ENCODE measurements at regions not wholly inside any gene's neighbourhood (a gene's known extent, or its start where the extent isn't known, plus 50 kb on each side); places are given as distances from the start of the nearest gene placed in this dataset.

- no peak for DNase-seq
These were observed 382.7 kb downstream of the SFMBT2 start for GRCh38 chr10:7027913-7028808.

- no peak for DNase-seq
These were observed 383.5 kb downstream of the SFMBT2 start for GRCh38 chr10:7027237-7027912.

- DNase-seq: no peak
These were observed 384.0 kb downstream of the SFMBT2 start for GRCh38 chr10:7026818-7027217.

GRCh38 chr10:7025296-7025695, 385.5 kb downstream of the SFMBT2 start:
- DNase-seq: no peak

GRCh38 chr10:7015457-7015856, 395.4 kb downstream of the SFMBT2 start:
- DNase-seq: no peak

GRCh38 chr10:7014721-7015120, 396.1 kb downstream of the SFMBT2 start:
- DNase-seq: no peak

- no peak for DNase-seq
These were observed 398.8 kb downstream of the SFMBT2 start for GRCh38 chr10:7011994-7012393.

- no peak for DNase-seq
These were observed 402.2 kb downstream of the SFMBT2 start for GRCh38 chr10:7008645-7009044.

- DNase-seq: no peak
These were observed 403.1 kb downstream of the SFMBT2 start for GRCh38 chr10:7007600-7008190.

- DNase-seq: no peak
These were observed 404.3 kb downstream of the SFMBT2 start for GRCh38 chr10:7006566-7006965.

GRCh38 chr10:7003831-7004395, 406.9 kb downstream of the SFMBT2 start:
- DNase-seq: no peak

GRCh38 chr10:7000061-7000460, 410.8 kb downstream of the SFMBT2 start:
- DNase-seq: no peak

- no peak for DNase-seq
These were observed 411.5 kb downstream of the SFMBT2 start for GRCh38 chr10:6999232-6999925.

- no peak for DNase-seq
These were observed 413.3 kb downstream of the SFMBT2 start for GRCh38 chr10:6997509-6997908.

- no peak for DNase-seq
These were observed 414.4 kb downstream of the SFMBT2 start for GRCh38 chr10:6996431-6996830.

- no peak for DNase-seq
These were observed 415.0 kb downstream of the SFMBT2 start for GRCh38 chr10:6995831-6996230.

GRCh38 chr10:6995341-6995740, 415.3 kb upstream of the PRKCQ start:
- DNase-seq: no peak

GRCh38 chr10:6990891-6991290, 410.8 kb upstream of the PRKCQ start:
- DNase-seq: no peak

GRCh38 chr10:6988654-6989053, 408.6 kb upstream of the PRKCQ start:
- DNase-seq: no peak

- DNase-seq: no peak
These were observed 407.5 kb upstream of the PRKCQ start for GRCh38 chr10:6987536-6987945.

- no peak for DNase-seq
These were observed 406.9 kb upstream of the PRKCQ start for GRCh38 chr10:6986927-6987326.

GRCh38 chr10:6985644-6986043, 405.6 kb upstream of the PRKCQ start:
- DNase-seq: no peak

Measured in muscle of arm (tissue), 1 donor.